ENCODE measurements at regions not wholly inside any gene's neighbourhood (a gene's known extent, or its start where the extent isn't known, plus 50 kb on each side); places are given as distances from the start of the nearest gene placed in this dataset.

DNA sequence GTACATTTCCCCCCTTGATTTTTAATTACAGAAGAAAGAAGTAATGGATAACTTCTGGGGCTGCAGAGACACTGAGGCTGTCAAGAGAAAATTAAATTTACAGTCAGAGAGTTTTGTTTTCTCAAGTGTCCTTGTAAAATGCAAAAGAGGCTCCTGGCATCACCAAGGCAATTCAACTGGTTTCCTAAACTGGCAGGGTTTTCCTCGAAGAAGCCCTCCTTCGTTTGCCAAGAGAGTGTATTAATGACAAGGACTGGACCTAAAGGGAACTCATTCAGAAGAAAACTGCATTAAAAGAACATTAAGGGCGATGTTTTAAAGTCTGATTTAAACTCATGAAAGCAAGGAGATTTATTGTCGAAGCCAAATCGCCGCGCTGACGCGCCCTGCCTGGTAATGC is 476.9 kb downstream of the ZSWIM6 start:
- DNase-seq, result no peak

DNA sequence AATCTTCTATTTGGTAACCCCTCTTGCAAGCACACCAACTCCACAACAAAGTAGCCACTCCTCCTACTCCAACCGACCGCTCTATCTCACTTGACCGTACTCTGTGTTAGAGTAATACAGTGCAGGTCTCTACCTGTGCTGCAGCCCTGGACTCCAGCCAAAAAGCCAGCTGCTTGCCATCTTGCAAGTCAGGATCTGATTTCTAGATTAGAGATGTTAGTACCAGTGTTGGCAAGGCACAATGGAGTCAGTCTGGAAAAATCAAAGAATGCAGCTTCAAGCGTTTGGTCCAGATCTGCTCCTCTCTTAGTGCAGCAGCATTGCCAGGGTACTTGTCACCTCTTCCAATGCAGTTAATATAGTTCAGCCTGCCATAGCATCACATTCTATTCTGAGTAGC is 477.6 kb downstream of the ZSWIM6 start:
- H3K4me3 ChIP-seq (ENCODE audit: insufficient read depth, low read depth, low read length), result no peak overlapping the region
- no peaks in the 10 kb centered on the region for H3K27me3 ChIP-seq (ENCODE audit: control insufficient read depth, insufficient read depth, low read length)
- DNase-seq, result no peak
- no peaks in the 10 kb centered on the region for H3K36me3 ChIP-seq (replicated peaks; ENCODE audit: control insufficient read depth, insufficient read depth, low read length)

More for the DNA sequence above, 476.9 kb downstream of the ZSWIM6 start:
- no peak overlapping the region for H3K4me3 ChIP-seq (ENCODE audit: insufficient read depth, low read depth, low read length)
- no peaks in the 10 kb centered on the region for H3K27me3 ChIP-seq (ENCODE audit: control insufficient read depth, insufficient read depth, low read length)
- no peaks in the 10 kb centered on the region for H3K36me3 ChIP-seq (replicated peaks; ENCODE audit: control insufficient read depth, insufficient read depth, low read length)

DNA sequence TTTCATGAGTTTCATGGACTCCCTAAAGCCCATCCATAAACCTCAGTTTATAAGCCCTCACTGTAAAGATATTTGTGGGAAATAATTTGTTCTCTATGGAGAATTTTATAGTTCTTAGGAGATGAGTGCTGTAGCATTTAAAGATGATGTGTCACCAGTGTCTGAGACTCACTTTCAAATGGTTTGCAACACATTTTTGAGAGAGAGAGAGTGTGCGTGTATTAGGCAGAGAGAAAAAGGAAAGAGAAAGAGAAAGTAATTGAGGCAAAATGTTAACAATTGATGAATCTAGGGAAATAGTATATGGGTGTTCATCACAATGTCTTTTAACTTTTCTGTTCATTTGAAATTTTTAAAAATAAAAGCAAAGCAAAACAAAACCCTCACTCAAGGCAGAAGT is 479.0 kb downstream of the ZSWIM6 start:
- H3K36me3 ChIP-seq (replicated peaks; ENCODE audit: control insufficient read depth, insufficient read depth, low read length), result no peaks in the 10 kb centered on the region
- H3K4me3 ChIP-seq (ENCODE audit: insufficient read depth, low read depth, low read length), result no peak overlapping the region
- DNase-seq, result no peak
- no peaks in the 10 kb centered on the region for H3K27me3 ChIP-seq (ENCODE audit: control insufficient read depth, insufficient read depth, low read length)

DNA sequence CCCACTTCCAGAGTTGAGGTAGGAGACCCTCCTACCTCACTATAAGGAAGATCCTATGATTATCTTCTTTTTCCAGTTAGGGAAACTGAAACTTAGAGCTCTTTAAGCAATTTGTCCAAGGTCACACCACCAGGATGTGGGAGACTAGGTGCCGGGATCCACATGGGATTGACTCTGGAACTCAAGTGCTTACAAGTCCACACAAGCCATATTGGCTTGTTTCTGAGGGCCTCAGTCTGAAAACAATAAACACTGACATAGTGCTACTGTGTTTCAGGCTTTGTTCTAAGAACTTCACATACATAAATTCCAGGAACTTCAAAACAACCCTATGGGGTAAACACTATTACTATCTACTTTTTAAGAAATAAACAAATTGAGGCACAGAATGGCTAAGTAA is 481.3 kb downstream of the ZSWIM6 start:
- Histone ChIP-seq H3K27me3 (ENCODE audit: control insufficient read depth, insufficient read depth, low read length) (no peaks in the 10 kb centered on the region), H3K4me3 (ENCODE audit: insufficient read depth, low read depth, low read length) (no peak overlapping the region), H3K36me3 (replicated peaks; ENCODE audit: control insufficient read depth, insufficient read depth, low read length) (no peaks in the 10 kb centered on the region)
- no peak for DNase-seq

DNA sequence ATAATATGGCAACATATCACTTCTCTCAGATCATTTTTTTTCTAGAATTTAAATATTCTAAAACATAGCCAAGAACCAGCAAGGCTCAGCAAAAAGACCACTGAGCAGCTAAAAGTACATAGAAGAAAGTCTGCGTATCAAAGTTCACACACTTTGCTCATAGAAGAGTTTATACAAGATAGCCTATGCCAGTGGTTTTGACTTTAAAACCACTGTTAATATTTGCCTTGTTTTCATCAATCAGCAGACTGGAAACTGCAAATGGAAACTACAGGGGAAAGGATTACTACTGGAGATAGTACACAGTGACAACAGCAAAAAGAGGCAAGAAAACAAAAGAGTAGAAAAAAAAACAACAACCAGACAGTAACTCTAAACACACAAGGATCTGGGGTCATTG is 483.3 kb downstream of the ZSWIM6 start:
- H3K27me3 ChIP-seq (ENCODE audit: control insufficient read depth, insufficient read depth, low read length), result no peaks in the 10 kb centered on the region
- no peak overlapping the region for H3K4me3 ChIP-seq (ENCODE audit: insufficient read depth, low read depth, low read length)
- H3K36me3 ChIP-seq (replicated peaks; ENCODE audit: control insufficient read depth, insufficient read depth, low read length), result no peaks in the 10 kb centered on the region
- no peak for DNase-seq

DNA sequence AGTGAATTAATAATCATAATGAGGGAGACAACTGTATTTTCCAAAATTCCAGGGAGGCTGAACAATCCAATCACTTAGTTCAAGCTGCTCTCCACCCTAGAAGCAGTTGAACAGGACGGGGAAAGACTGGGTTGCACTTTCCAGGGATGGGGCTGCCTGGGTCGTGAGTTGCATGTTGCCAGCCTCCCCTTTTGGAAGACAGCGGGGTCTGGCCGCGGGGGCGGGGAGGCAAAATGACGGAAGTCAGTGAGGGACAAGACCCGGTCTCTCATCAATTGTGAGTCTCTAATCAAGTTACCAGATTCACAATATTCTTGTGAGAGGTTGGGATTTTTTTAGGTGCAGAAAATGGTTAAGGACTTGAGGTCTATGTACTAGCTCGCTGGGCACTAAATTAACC is 484.1 kb downstream of the ZSWIM6 start:
- peak; percentile 5 for DNase-seq
- H3K36me3 ChIP-seq (replicated peaks; ENCODE audit: control insufficient read depth, insufficient read depth, low read length), result no peaks in the 10 kb centered on the region
- H3K4me3 ChIP-seq (ENCODE audit: insufficient read depth, low read depth, low read length), result no peak overlapping the region

DNA sequence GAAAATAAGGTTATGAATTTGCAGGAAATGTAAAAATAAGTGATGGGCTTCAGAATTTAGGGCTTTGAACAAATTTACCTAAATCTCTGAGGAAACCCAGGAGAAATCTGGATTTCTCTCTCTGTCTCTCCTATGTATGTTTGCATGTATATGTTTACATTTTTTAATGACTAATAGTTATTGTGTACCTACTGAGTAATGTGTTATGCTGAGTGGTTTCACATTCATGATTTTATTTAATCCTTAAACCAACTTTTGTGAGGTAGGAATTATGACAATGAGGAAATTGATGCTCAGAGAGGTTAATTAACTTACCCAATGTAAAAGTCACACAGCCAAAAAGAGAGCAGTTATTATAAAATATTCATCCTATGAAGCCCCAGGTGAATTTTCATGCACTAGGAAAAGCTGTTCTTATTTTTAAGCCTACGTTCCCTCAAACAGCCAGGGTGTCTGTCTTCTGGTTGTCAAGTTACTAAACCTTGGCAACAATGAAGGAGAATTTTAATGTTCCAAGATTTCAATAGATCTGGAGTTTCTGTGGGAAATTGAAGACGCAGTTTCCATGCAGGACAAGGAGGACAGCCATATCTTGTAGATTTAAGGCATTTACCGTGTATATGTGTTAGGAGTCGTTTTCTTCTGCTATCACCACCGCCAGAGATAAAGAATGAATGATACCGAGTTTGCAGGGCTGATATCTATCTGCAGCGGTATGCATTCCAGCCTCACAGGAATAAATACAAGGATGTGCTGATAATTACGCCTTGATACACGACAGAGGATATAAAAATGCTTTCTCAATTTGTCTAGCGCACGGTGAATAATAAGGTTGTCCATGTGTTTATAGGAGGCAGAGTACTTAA is 484.8 kb downstream of the ZSWIM6 start:
- no peaks in the 10 kb centered on the region for H3K36me3 ChIP-seq (replicated peaks; ENCODE audit: control insufficient read depth, insufficient read depth, low read length)

More for the DNA sequence above, 484.1 kb downstream of the ZSWIM6 start:
- no peaks in the 10 kb centered on the region for H3K27me3 ChIP-seq (ENCODE audit: control insufficient read depth, insufficient read depth, low read length)

DNA sequence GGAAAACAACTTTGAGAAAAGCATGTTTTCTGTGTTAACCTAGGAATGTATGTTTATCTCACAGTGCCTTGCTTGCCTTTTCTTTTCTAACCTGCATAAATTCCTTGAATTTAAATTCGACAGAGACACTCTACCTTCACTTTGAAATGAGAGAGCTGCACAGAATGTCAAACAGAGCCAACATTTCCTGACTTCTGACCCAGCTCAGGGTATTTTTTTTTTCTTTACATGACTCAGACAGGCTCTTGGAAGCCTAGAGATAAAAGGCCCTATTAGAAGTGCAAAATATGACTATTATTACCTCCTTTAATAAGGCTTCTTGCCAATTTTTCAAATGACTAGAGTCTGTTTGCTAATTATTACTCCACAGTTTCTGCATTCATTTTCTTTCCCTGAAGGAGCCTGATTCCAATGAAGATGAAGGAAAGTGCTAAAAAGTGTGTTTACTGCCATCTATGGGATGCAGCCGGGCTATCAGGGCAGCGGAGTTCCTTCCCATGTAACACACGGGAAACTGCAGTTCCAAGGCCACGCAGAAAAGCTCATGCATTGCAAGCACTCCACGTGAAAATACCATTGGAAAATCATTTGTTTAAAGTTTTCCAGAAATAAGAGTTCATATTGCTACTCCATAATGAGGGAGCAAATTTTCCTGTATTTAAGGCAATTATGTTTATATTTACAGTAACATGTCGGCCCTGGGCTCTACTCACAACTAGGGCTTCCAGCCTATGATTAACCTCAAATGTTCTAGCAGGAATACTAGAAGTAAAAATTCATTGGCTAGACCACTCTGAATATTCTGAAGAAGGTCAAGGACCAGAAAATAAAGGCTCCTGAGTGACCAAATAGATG is 485.6 kb downstream of the ZSWIM6 start:
- H3K36me3 ChIP-seq (replicated peaks; ENCODE audit: control insufficient read depth, insufficient read depth, low read length), result no peaks in the 10 kb centered on the region
- DNase-seq, result peak; percentile 43
- H3K27me3 ChIP-seq (ENCODE audit: control insufficient read depth, insufficient read depth, low read length), result no peaks in the 10 kb centered on the region
- H3K4me3 ChIP-seq (ENCODE audit: insufficient read depth, low read depth, low read length), result no peak overlapping the region

More for the DNA sequence above, 484.8 kb downstream of the ZSWIM6 start:
- Histone ChIP-seq H3K4me3 (ENCODE audit: insufficient read depth, low read depth, low read length) (no peak overlapping the region), H3K27me3 (ENCODE audit: control insufficient read depth, insufficient read depth, low read length) (no peaks in the 10 kb centered on the region)
- no peak for DNase-seq

DNA sequence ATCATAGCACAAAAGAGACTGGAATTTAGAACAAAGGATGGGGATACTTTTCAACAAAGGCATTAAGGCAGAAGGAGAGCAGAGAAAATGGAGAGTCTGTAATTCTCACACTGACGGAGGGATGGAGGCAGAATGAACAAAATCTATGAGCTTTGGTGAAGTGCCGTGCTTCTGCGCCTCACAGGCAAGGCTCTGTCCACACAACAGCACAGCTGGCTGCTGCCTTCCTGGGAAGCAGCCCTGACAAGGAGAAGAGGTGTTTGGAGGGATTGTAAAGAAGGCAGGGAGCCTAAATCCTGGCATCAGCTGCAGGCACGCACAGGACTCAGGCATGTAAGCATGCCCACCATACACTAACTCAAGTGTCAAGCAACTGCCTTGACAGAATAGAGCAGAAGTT is 485.2 kb upstream of the KIF2A start:
- DNase-seq, result no peak

DNA sequence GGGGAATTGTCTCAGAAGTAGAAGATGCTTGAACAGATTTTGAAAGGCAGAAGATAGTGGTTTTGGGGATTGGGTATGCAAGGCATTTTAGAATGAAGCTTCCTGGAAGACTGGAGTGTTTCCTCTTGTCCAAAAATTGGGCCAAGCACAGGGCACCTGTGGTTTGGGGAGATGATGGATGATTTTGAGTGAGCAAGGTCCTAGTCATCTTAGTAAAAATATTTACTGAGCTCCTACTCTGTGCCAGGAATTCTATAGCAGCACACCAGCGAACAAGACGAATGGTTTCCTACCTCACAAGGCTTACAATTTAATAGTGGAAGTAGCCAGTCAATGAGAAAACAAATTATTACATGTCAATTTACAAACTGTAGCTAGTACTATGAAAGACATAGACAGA is 484.4 kb upstream of the KIF2A start:
- Histone ChIP-seq H3K36me3 (replicated peaks; ENCODE audit: control insufficient read depth, insufficient read depth, low read length) (no peaks in the 10 kb centered on the region), H3K4me3 (ENCODE audit: insufficient read depth, low read depth, low read length) (no peak overlapping the region), H3K27me3 (ENCODE audit: control insufficient read depth, insufficient read depth, low read length) (no peaks in the 10 kb centered on the region)
- DNase-seq, result no peak

More for the DNA sequence above, 485.2 kb upstream of the KIF2A start:
- no peaks in the 10 kb centered on the region for H3K27me3 ChIP-seq (ENCODE audit: control insufficient read depth, insufficient read depth, low read length)
- no peaks in the 10 kb centered on the region for H3K36me3 ChIP-seq (replicated peaks; ENCODE audit: control insufficient read depth, insufficient read depth, low read length)
- no peak overlapping the region for H3K4me3 ChIP-seq (ENCODE audit: insufficient read depth, low read depth, low read length)

DNA sequence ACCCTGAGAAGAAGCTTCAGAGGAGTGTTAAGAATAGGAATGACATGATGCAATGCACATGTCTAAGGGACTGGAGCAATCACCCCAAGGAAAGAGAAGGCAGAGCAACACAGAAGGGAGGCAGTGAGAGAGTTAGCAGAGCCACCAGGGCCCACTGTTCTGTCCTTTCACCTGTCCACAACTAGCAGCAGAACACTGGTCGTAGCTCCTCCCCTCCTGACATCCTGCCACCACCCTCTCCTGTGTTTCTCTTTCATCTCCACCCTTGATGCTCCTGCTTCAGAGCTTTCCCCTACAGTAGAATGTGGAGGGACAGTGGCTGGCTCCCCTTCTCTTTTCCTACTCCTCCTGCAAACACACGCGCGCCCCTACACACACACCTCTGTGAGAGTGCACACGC is 483.4 kb upstream of the KIF2A start:
- no peaks in the 10 kb centered on the region for H3K36me3 ChIP-seq (replicated peaks; ENCODE audit: control insufficient read depth, insufficient read depth, low read length)

DNA sequence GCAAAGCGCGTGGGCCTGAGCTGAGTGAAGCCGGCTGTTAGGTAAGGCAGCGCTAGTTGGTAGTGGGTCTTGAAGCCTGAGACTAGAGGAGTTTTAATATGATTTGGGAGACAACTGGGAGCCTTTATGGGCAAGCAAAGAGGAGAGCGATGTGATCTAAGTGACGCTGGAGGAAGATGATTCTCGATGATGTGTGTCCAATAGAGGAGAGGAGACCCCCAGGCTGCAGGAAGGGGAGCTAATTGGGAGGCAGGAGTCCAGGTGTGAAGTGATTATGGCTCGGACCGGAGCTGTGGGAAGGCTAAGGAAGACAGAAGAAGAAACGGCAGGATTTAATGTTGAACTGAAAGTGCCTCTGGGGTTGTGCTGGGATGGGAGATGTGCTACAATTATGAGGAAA is 482.9 kb upstream of the KIF2A start:
- H3K27me3 ChIP-seq (ENCODE audit: control insufficient read depth, insufficient read depth, low read length), result no peaks in the 10 kb centered on the region
- no peak for DNase-seq
- no peak overlapping the region for H3K4me3 ChIP-seq (ENCODE audit: insufficient read depth, low read depth, low read length)
- H3K36me3 ChIP-seq (replicated peaks; ENCODE audit: control insufficient read depth, insufficient read depth, low read length), result no peaks in the 10 kb centered on the region

More for the DNA sequence above, 483.4 kb upstream of the KIF2A start:
- H3K4me3 ChIP-seq (ENCODE audit: insufficient read depth, low read depth, low read length), result no peak overlapping the region
- no peaks in the 10 kb centered on the region for H3K27me3 ChIP-seq (ENCODE audit: control insufficient read depth, insufficient read depth, low read length)
- no peak for DNase-seq

DNA sequence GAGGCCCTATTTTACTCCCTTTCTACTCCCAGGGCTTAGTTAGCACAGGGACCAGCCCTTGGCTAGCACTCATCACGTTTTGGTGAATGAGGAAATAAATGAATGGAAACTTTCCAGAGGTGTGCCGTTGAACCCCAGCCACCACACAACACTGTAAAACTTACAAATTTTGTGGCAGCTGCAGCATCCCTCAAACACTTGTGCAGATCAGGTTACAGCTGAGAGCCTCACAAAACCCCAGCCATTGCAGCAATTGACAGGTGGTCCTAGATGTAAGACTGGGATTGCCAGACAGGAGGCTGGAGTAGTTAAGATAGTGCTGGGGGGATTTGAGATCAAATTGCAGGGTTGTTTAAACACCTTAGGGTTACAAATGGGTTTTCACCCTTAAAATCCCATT is 482.2 kb upstream of the KIF2A start:
- Histone ChIP-seq H3K36me3 (replicated peaks; ENCODE audit: control insufficient read depth, insufficient read depth, low read length) (no peaks in the 10 kb centered on the region), H3K27me3 (ENCODE audit: control insufficient read depth, insufficient read depth, low read length) (no peaks in the 10 kb centered on the region), H3K4me3 (ENCODE audit: insufficient read depth, low read depth, low read length) (no peak overlapping the region)
- DNase-seq, result no peak

DNA sequence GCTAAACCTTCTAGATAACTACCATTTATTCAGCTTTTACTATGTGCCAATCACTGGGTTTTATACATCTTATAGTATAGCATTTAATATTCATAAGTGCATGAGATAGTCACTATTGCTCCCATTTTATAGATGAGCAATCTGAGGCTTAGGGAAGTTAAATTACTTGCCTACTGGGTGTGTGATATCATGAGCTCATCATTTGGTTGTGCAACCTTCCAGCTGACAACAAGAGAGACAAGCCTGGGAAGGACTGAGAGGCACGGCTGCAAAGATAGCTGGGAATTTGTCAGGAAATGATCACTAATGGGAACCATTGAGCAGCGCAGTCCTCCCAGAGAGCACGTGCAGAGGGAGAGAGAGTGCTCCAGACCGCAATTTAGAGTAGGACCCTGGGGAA is 481.6 kb upstream of the KIF2A start:
- Histone ChIP-seq H3K27me3 (ENCODE audit: control insufficient read depth, insufficient read depth, low read length) (no peaks in the 10 kb centered on the region), H3K36me3 (replicated peaks; ENCODE audit: control insufficient read depth, insufficient read depth, low read length) (no peaks in the 10 kb centered on the region), H3K4me3 (ENCODE audit: insufficient read depth, low read depth, low read length) (no peak overlapping the region)
- DNase-seq, result no peak

DNA sequence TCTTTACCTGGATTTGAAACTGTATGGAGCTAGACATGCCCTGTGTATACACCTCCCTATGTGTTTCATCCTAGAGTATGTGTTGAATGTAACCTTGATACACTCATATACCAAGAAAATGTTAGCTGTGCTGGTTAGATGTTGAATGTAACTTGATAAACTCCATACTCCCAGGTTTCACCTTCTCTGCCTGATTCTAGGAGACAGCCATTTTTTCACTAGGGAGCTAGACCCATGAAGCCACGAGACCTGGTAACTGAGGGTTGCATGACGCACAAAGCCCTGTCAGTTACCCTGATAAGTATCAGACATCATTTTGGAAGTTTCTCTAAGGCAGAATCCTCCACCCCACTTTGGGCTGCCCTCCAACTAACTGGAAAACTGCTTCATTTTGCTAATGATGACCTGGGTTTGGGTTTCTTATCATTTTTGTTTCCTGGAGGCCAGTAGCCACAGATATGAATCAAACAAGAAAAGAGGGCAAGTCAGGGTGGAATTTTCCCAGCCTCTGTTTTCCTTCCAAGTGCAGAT is 478.5 kb upstream of the KIF2A start:
- no peak overlapping the region for H3K4me3 ChIP-seq (ENCODE audit: insufficient read depth, low read depth, low read length)
- no peak for DNase-seq
- no peaks in the 10 kb centered on the region for H3K36me3 ChIP-seq (replicated peaks; ENCODE audit: control insufficient read depth, insufficient read depth, low read length)
- no peaks in the 10 kb centered on the region for H3K27me3 ChIP-seq (ENCODE audit: control insufficient read depth, insufficient read depth, low read length)
